SU-DHL-6 (cell line): ENCODE measurements at regions not wholly inside any gene's neighbourhood (a gene's known extent, or its start where the extent isn't known, plus 50 kb on each side); places are given as distances from the start of the nearest gene placed in this dataset.

Experiments used
- EZH2phosphoT487 ChIP-seq: fragments of 200-600 bp; sonication (generic), shearing (Covaris generic); conservative IDR thresholded peaks from 2 replicates; pipeline ENCODE4 v1.6.1; 2018; ENCODE audit warnings: mild to moderate bottlenecking, antibody characterized with exemption, low read length, moderate library complexity, mixed read lengths
- TF ChIP-seq, protein P1 (sequence below): fragments of 200-600 bp; sonication (generic); IDR thresholded peaks from one replicate; pipeline ENCODE4 v1.5.1; 2017; ENCODE audit warnings: antibody characterized with exemption, mild to moderate bottlenecking, low read length, moderate library complexity; ENCODE audit not compliant: insufficient read depth, poor library complexity, severe bottlenecking

DNA sequence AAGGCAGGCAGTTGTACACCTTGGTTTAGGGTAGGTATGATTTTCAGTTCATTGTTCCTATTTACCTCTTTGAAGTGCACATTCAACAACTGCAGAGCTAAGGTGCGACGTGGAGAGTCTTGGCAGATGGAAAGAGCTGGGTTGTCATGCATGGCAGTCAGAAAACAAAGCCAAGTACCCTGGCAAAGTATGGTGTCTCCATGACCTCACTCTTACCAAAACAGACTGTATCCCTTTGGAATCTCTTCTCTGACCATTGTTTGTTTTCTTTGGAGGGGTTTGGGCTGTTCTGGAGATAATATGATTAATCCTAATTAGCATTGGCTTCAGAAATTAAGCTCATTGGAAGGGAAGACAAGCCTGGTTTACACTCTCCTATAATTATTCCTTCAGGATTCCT is 665.7 kb downstream of the DNAH5 start:
- TF ChIP-seq, protein P1, sequence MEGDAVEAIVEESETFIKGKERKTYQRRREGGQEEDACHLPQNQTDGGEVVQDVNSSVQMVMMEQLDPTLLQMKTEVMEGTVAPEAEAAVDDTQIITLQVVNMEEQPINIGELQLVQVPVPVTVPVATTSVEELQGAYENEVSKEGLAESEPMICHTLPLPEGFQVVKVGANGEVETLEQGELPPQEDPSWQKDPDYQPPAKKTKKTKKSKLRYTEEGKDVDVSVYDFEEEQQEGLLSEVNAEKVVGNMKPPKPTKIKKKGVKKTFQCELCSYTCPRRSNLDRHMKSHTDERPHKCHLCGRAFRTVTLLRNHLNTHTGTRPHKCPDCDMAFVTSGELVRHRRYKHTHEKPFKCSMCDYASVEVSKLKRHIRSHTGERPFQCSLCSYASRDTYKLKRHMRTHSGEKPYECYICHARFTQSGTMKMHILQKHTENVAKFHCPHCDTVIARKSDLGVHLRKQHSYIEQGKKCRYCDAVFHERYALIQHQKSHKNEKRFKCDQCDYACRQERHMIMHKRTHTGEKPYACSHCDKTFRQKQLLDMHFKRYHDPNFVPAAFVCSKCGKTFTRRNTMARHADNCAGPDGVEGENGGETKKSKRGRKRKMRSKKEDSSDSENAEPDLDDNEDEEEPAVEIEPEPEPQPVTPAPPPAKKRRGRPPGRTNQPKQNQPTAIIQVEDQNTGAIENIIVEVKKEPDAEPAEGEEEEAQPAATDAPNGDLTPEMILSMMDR, result no peak
- no peak for TF ChIP-seq EZH2phosphoT487
